Activated naive CD8-positive, alpha-beta T cell treated with anti-CD3 and anti-CD28 coated beads, Interleukin-2, amount 50 U/mL, for 24 hours (primary cell): ENCODE measurements at regions not wholly inside any gene's neighbourhood (a gene's known extent, or its start where the extent isn't known, plus 50 kb on each side); places are given as distances from the start of the nearest gene placed in this dataset.

Source experiments
- ATAC-seq: fragments of 150-1000 bp; cut with Tn5 transposase; one replicate; pipeline ENCODE4 v1.10.0; 2021
- DNase-seq: peaks from one replicate; pipeline ENCODE4 v3.0.0; 2021
- H3K27ac Mint-ChIP-seq: one replicate; pipeline ENCODE4 v1.8.0; 2021; ENCODE audit warnings: mild to moderate bottlenecking, mixed read lengths
- H3K27me3 Mint-ChIP-seq: one replicate; pipeline ENCODE4 v1.8.0; 2021; ENCODE audit warnings: mixed read lengths
- H3K36me3 Mint-ChIP-seq: one replicate; pipeline ENCODE4 v1.8.0; 2021; ENCODE audit warnings: low read depth, mixed read lengths
- H3K4me1 Mint-ChIP-seq: one replicate; pipeline ENCODE4 v1.8.0; 2021; ENCODE audit warnings: mixed read lengths
- H3K4me3 Mint-ChIP-seq: one replicate; pipeline ENCODE4 v1.8.0; 2021; ENCODE audit warnings: mild to moderate bottlenecking, moderate library complexity, mixed read lengths
- H3K9me3 Mint-ChIP-seq: one replicate; pipeline ENCODE4 v1.8.0; 2021; ENCODE audit warnings: mixed read lengths

DNA sequence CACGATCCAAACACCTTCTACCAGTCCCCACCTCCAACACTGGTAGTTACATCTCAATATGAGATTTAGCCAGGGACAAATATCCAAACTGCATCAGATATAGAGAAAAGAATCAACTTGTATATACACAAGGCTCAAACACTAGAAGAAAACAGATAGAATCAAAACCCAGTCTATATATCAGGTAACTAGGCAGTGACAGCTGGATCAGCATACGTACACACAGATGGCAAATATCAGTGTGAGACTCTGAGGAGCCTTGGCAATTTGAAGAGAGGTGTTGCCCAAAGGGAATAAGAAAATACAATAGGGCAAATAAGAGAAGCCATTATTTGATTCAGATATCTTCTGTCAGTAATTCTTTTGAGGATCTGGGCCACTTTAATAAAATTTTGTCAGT is 951.3 kb upstream of the CHORDC1 start:
- Mint-ChIP-seq H3K9me3 (peaks cover 13% of the 10 kb centered on the region), H3K4me3 (no peak overlapping the region), H3K4me1 (no peaks in the 10 kb centered on the region), H3K27ac (no peak overlapping the region), H3K27me3 (no peaks in the 10 kb centered on the region), H3K36me3 (no peaks in the 10 kb centered on the region)
- ATAC-seq (no peak), DNase-seq (no peak)

DNA sequence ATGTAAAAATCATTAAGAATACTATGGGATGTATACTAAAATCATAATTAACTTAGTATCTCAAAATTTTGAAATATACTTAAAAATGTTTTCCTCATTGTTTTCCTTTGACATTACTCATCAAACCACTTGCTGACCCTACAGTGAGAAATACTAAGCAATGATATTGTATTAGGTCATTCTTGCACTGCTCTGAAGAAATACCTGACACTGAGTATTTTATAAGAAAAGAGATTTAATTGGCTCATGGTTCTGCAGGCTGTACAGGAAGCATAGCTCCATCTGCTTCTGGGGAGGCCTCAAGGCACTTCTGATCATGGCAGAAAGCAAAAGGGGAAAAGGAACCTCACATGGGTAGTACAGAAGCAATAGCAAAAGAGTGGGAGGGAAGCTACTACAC is 950.9 kb upstream of the CHORDC1 start:
- Mint-ChIP-seq H3K9me3 (peaks cover 13% of the 10 kb centered on the region), H3K4me1 (no peaks in the 10 kb centered on the region), H3K36me3 (no peaks in the 10 kb centered on the region), H3K4me3 (no peak overlapping the region), H3K27ac (no peak overlapping the region), H3K27me3 (no peaks in the 10 kb centered on the region)
- DNase-seq: no peak
- no peak for ATAC-seq

DNA sequence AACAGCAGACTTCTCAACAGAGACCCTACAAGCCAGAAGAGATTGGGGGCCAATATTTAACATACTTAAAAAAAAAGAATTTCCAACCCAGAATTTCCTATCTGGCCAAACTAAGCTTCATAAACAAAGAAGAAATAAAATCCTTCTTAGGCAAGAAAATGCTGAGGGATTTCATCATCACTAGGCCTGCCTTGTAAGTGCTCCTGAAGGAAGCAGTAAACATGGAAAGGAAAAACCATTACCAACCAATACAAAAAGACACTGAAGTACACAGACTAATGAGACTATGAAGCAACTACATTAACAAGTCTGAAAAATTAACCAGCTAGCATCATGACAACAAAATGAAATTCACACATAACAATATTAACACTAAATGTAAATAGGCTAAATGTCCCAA is 947.9 kb upstream of the CHORDC1 start:
- Mint-ChIP-seq H3K27ac (no peak overlapping the region), H3K9me3 (peaks cover 6% of the 10 kb centered on the region), H3K36me3 (no peaks in the 10 kb centered on the region), H3K27me3 (no peaks in the 10 kb centered on the region), H3K4me3 (no peak overlapping the region), H3K4me1 (no peaks in the 10 kb centered on the region)
- ATAC-seq: no peak
- DNase-seq: no peak

DNA sequence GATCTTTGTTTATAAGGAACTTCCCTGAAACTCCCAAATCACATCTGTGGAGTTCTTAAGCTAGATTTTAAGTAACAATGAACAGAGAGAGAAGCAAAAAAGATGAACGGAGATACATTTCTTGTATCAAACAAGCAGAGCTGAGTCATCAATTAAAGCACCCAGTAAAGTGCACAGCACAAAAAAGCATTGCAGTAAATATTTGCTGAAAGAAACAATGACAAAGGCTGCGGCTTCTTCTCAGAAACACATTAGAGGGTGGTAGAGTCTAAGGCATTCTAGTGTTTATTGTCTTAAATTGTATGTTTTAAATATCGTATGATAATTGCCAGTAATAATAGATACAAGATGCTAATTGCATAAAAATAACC is 941.6 kb upstream of the CHORDC1 start:
- H3K27ac Mint-ChIP-seq: no peak overlapping the region
- no peak overlapping the region for H3K4me3 Mint-ChIP-seq
- no peak for DNase-seq
- no peaks in the 10 kb centered on the region for H3K27me3 Mint-ChIP-seq
- no peak for ATAC-seq
- no peaks in the 10 kb centered on the region for H3K4me1 Mint-ChIP-seq
- peaks cover 3% of the 10 kb centered on the region for H3K9me3 Mint-ChIP-seq
- H3K36me3 Mint-ChIP-seq: no peaks in the 10 kb centered on the region

DNA sequence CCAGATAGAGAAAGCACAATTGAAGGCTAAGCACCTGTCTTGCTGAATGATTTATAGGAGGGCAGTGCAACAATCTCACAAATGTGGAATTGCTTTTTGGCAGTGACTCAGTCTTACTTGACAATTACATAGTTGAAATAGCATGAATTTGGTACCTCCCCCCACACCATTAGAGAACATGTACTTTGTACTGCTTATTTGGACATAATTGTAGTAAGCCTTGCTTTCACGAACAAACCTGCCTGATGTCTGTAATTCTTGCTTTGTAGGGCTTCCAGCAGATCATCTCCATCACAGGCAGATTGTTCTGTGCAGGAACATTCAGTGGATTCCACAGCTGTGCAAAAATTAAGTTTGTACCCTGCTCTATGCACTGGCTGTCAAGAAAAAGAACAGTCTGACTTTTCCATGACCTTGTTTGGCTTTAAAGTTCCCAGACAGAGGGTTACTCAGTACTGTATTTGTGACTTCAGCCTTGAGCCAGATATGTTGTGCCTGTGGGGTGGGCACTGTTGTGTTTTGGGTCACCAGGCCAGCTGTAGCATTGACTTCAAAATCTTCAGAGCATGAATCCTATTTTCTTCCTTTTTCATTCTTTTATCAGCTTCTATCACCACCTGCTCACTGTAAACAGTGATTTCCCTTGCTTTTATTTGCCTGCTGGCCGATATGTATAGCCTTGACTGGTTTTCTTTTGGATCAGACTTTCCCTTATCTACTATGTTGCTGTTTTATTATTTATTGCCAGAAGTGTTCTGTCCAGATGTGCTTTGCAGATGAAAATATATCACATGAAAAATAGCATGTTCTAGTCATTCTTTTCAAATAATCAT is 941.0 kb upstream of the CHORDC1 start:
- no peak overlapping the region for H3K4me3 Mint-ChIP-seq
- H3K4me1 Mint-ChIP-seq: no peaks in the 10 kb centered on the region
- DNase-seq (no peak), ATAC-seq (no peak)
- no peaks in the 10 kb centered on the region for H3K27me3 Mint-ChIP-seq
- no peak overlapping the region for H3K27ac Mint-ChIP-seq
- no peaks in the 10 kb centered on the region for H3K36me3 Mint-ChIP-seq
- H3K9me3 Mint-ChIP-seq: peaks cover 3% of the 10 kb centered on the region

DNA sequence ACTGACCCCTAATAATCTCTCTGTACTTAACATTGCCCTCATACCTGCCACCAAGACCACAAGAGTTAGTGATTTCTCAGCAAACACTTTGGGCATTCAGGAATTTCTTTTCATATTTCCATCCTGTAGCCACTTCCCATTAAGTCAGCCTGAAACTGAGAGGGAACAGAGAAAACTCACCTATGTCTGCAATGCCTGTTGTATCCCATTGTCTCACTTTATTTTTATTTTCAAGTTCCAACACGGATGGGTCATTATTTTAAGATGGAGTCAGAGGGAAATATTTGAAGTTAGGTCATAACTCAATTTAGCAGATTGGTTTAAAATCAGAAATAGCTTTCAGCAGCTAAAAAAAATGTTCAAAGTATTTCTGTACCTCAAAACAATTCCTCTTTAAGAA is 937.8 kb upstream of the CHORDC1 start:
- H3K27ac Mint-ChIP-seq: no peak overlapping the region
- no peaks in the 10 kb centered on the region for H3K4me1 Mint-ChIP-seq
- ATAC-seq: no peak

DNA sequence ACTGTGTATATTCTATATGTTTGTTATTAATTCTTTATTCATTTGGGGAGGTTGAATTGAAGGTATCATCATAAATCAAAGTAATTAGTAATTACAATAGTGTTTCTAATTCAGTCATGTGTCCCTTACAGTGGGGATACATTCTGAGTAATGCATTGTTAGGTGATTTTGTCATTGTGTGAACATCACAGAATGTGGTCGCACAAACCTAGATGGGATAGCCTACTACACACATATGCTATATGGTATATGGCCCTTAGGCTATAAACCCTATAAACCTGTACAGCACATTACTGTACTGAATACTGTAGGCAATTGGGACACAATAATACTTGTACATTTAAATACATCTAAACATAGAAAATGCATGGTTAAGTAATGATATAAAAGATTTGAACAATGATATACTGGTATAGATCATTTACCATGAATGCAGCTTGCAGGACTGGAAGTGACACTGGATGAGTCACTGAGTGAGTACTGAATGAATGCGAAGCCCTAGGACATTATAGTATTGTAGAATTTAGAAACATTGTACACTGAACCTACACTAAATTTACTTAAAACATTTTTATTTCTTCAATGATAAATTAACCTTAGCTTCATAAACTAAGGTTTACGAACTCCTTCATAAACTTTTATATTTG is 936.2 kb upstream of the CHORDC1 start:
- DNase-seq: no peak
- Mint-ChIP-seq H3K4me1 (no peaks in the 10 kb centered on the region), H3K9me3 (no peaks in the 10 kb centered on the region), H3K27me3 (no peaks in the 10 kb centered on the region), H3K4me3 (no peak overlapping the region), H3K27ac (no peak overlapping the region), H3K36me3 (no peaks in the 10 kb centered on the region)
- ATAC-seq: no peak

More for the DNA sequence above, 937.8 kb upstream of the CHORDC1 start:
- Mint-ChIP-seq H3K9me3 (peaks cover 3% of the 10 kb centered on the region), H3K36me3 (no peaks in the 10 kb centered on the region), H3K27me3 (no peaks in the 10 kb centered on the region), H3K4me3 (no peak overlapping the region)
- no peak for DNase-seq

DNA sequence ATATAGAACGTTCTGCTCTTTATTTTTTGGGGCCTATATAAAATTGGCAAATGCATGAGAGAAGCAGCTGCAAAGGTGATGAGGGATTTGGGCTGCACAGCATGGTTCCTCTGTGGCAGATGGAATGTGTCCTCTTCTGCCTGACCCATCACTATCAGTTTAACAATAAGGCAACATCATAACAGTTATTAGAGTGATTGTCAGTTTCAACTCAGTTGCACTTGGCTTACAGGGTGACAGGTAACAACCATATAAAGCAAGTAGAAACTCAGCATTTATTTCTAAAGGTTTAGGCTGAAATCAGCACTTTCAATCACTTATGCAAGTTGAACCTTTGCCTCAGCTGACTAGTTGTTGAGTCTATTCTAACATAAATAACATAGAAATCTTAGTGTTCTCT is 935.4 kb upstream of the CHORDC1 start:
- Mint-ChIP-seq H3K4me1 (no peaks in the 10 kb centered on the region), H3K27ac (no peak overlapping the region), H3K36me3 (no peaks in the 10 kb centered on the region), H3K27me3 (no peaks in the 10 kb centered on the region), H3K4me3 (no peak overlapping the region), H3K9me3 (no peaks in the 10 kb centered on the region)
- DNase-seq (no peak), ATAC-seq (no peak)

DNA sequence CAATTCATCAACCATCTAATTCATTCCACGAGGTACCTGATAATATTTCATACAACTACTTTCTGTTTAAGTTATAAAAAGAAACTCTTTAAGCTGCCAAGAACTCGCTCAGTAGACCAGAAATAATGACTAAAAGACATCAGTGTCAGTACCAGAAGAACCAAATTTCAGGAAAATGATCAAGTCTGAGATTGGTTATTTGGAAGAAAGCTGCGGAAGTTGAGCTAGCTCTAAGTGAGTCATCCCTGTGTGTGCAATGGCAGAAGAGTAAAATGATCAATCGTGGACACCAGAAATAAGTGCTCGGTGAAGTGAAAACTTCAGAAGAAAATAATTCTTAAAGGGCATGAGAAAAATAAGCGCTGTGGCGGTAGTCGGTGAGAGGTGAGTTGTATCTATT is 933.2 kb upstream of the CHORDC1 start:
- H3K27me3 Mint-ChIP-seq: no peaks in the 10 kb centered on the region
- H3K36me3 Mint-ChIP-seq: no peaks in the 10 kb centered on the region
- peaks cover 7% of the 10 kb centered on the region for H3K9me3 Mint-ChIP-seq
- no peak for DNase-seq
- ATAC-seq: no peak
- H3K4me1 Mint-ChIP-seq: no peaks in the 10 kb centered on the region
- H3K27ac Mint-ChIP-seq: no peak overlapping the region
- no peak overlapping the region for H3K4me3 Mint-ChIP-seq

DNA sequence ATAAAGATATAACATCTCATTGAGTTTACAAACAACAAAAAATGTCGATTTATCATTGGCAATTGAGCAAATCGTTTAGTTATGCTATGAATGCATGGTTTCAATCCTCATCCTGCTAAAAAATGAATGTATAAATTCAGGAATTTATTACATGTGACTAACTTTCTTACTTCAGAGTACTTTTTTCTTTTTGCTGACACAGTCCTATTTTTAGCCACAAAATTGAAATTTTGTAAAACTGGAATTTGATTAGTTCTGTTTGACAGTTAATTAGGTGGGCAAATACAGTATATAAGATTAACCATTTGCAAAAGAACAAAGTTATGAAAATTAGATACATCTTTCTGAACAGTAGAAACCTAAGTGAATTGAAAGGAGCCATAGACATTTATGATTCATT is 925.0 kb upstream of the CHORDC1 start:
- no peak for DNase-seq
- Mint-ChIP-seq H3K27me3 (no peaks in the 10 kb centered on the region), H3K27ac (no peak overlapping the region), H3K4me1 (no peaks in the 10 kb centered on the region), H3K36me3 (no peaks in the 10 kb centered on the region), H3K4me3 (no peak overlapping the region), H3K9me3 (peaks cover 25% of the 10 kb centered on the region)
- no peak for ATAC-seq

DNA sequence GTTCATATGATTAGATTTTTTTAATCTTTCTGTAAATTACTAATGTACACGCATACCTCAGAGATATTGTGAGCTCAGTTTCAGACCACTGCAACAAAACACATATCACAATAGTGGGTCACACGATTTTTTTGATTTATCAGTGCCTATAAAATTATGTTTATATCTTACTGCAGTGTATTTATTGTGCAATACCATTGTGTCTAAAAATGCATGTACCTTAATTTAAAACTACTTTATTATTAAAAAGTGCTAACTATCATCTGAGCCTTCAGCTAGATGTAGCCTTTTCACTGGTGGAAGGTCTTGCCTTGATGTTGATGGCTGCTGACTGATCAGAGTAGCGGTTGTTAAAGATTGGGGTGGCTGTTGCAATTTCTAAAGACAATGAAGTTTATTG is 918.8 kb upstream of the CHORDC1 start:
- peaks cover 15% of the 10 kb centered on the region for H3K9me3 Mint-ChIP-seq
- DNase-seq (no peak), ATAC-seq (no peak)
- H3K4me1 Mint-ChIP-seq: no peaks in the 10 kb centered on the region
- H3K27ac Mint-ChIP-seq: no peak overlapping the region
- H3K36me3 Mint-ChIP-seq: no peaks in the 10 kb centered on the region
- H3K27me3 Mint-ChIP-seq: no peaks in the 10 kb centered on the region
- no peak overlapping the region for H3K4me3 Mint-ChIP-seq

DNA sequence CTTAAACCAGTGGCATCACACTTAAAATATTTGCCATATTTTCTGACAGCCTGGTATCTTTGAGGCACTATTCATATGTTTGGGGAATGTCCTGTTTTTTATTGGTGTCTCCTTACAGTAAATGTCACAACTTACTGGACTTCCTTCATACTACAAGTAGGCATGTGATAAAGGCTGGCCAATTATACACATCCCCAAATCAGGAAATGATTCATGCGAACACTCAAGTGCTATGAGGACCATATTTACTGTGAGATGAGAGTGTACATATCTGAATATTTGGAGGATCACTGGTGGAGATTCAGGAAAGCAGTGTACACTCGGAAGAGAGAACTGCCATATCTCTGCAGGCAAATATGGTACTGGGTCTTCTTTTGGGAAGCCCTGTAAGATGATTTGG is 913.8 kb upstream of the CHORDC1 start:
- Mint-ChIP-seq H3K27me3 (no peaks in the 10 kb centered on the region), H3K9me3 (peaks cover 4% of the 10 kb centered on the region), H3K27ac (no peak overlapping the region), H3K4me1 (no peaks in the 10 kb centered on the region), H3K36me3 (no peaks in the 10 kb centered on the region), H3K4me3 (no peak overlapping the region)
- ATAC-seq (no peak), DNase-seq (no peak)

DNA sequence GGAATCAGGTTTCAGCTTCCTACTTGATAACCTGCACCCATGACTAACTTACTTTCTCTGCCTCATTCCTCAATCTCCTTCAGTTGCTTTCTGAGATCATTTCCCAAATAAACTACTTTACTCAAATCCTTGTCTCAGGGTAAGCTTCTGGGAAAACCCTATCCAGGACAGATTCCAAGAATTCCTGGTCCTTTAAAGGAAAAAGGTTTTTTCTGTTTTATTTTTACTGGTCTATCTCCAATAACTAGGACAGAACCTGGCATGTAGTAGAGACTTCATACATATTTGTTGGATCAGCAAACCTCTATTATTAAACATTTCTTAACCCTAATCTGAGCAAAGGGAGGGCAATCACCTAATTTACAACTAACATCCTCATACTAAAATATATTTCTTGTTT is 910.5 kb upstream of the CHORDC1 start:
- no peak overlapping the region for H3K4me3 Mint-ChIP-seq
- DNase-seq: no peak
- no peaks in the 10 kb centered on the region for H3K36me3 Mint-ChIP-seq
- ATAC-seq: no peak
- H3K4me1 Mint-ChIP-seq: no peaks in the 10 kb centered on the region
- no peaks in the 10 kb centered on the region for H3K27me3 Mint-ChIP-seq
- H3K27ac Mint-ChIP-seq: no peak overlapping the region
- H3K9me3 Mint-ChIP-seq: peaks cover 8% of the 10 kb centered on the region

DNA sequence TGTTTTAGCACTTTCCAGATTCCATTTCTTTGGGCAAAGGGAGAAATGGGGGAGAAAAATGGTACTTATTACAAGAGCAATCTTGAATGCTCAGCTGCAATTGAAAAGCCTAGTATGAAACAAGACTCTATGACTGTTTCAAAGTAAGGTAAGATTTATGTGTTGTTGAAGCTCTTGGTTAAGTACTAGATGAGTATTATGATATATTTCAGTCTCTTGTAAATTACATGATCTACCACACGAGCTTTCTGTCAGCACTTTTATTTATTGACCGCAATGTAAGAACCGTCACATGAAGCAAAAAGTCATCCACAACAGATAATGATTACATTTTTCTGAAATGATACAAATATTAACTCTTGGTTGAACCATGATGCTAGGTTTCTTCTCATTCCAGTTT is 906.7 kb upstream of the CHORDC1 start:
- ATAC-seq (no peak), DNase-seq (no peak)
- Mint-ChIP-seq H3K27me3 (no peaks in the 10 kb centered on the region), H3K4me1 (no peaks in the 10 kb centered on the region), H3K9me3 (peaks cover 12% of the 10 kb centered on the region), H3K4me3 (no peak overlapping the region), H3K27ac (no peak overlapping the region), H3K36me3 (no peaks in the 10 kb centered on the region)

DNA sequence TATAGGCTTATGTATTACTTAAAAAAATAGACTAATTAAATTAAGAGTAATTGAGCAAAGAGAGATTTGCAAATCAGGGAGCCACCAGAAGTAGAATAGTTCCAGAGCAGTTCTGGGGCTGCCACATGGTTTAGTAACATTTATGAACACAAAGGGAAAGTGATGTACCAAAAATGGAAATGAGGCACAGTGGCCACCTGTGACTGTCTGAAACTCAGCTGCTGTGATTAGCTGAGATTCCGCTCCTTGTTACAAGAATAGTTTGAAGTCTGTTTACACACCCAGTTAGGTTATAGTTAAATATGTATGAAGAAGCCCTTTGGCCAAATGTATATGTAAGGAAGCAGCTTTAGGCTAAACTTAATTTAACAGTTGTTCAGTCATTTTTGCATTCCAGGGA is 901.5 kb upstream of the CHORDC1 start:
- H3K4me3 Mint-ChIP-seq: no peak overlapping the region
- H3K27ac Mint-ChIP-seq: no peak overlapping the region
- H3K36me3 Mint-ChIP-seq: no peaks in the 10 kb centered on the region
- ATAC-seq (no peak), DNase-seq (no peak)
- peaks cover 12% of the 10 kb centered on the region for H3K9me3 Mint-ChIP-seq
- H3K4me1 Mint-ChIP-seq: no peaks in the 10 kb centered on the region
- H3K27me3 Mint-ChIP-seq: no peaks in the 10 kb centered on the region
